PC-3 (cell line): ENCODE measurements at regions not wholly inside any gene's neighbourhood (a gene's known extent, or its start where the extent isn't known, plus 50 kb on each side); places are given as distances from the start of the nearest gene placed in this dataset.

Experiments used
- ATAC-seq: fragments of 200-7000 bp; cut with Tn5 transposase; 2 replicates; pipeline ENCODE4 v1.9.1; 2020; ENCODE audit warnings: mild to moderate bottlenecking, moderate library complexity
- BruUV-seq: library from RNA; stranded (reverse); fragments of 400-500 nt; replicated peaks from 2 replicates; lab custom pipeline; 2021; lab: Mats Ljungman, UMichigan
- CTCF ChIA-PET: fragments of 300-600 bp; sonication (Branson Sonifier 250); formaldehyde crosslinking; loops from one replicate; lab custom pipeline; 2022; ENCODE audit warnings: antibody characterized with exemption; lab: Charles Lee
- POLR2A ChIA-PET: fragments of 300-600 bp; sonication (Branson Sonifier 250); formaldehyde crosslinking; loops from one replicate; lab custom pipeline; 2022; ENCODE audit warnings: antibody characterized with exemption; ENCODE audit not compliant: unreplicated experiment; lab: Charles Lee
- DNase-seq: peaks from one replicate; pipeline ENCODE4 v3.0.0-alpha.2; 2015
- H2AFZ ChIP-seq: fragments of 300-600 bp; sonication (generic); 2 replicates; pipeline ENCODE4 v1.6.0; 2016; ENCODE audit warnings: antibody characterized with exemption, low read length
- H3F3A ChIP-seq: fragments of 300-600 bp; sonication (generic); one replicate; pipeline ENCODE4 v1.6.0; 2017; ENCODE audit warnings: antibody characterized with exemption, low read length, control low read depth, mild to moderate bottlenecking; ENCODE audit not compliant: unreplicated experiment
- H3K27ac ChIP-seq: fragments of 300-600 bp; sonication (generic); 2 replicates; pipeline ENCODE4 v1.5.1; 2016; ENCODE audit warnings: mild to moderate bottlenecking, low read length
- H3K27me3 ChIP-seq: fragments of 300-600 bp; sonication (generic); 2 replicates; pipeline ENCODE4 v1.6.1; 2016; ENCODE audit warnings: low read length, mixed read lengths
- H3K36me3 ChIP-seq: fragments of 300-600 bp; sonication (generic); 2 replicates; pipeline ENCODE4 v1.6.1; 2016; ENCODE audit warnings: low read depth, mixed run types, low read length, mixed read lengths
- H3K4me1 ChIP-seq: fragments of 300-600 bp; sonication (generic); 2 replicates; pipeline ENCODE4 v1.5.1; 2016; ENCODE audit warnings: low read length; ENCODE audit not compliant: insufficient read depth
- H3K4me2 ChIP-seq: fragments of 300-600 bp; sonication (generic); 2 replicates; pipeline ENCODE4 v1.6.0; 2016; ENCODE audit warnings: low read length
- H3K4me3 ChIP-seq: fragments of 300-600 bp; sonication (generic); 2 replicates; pipeline ENCODE4 v1.5.1; 2016; ENCODE audit warnings: mild to moderate bottlenecking, low read length, mixed read lengths
- H3K79me2 ChIP-seq: fragments of 300-600 bp; sonication (generic); 2 replicates; pipeline ENCODE4 v1.6.1; 2017; ENCODE audit warnings: low read length, mixed read lengths
- H3K9ac ChIP-seq: fragments of 300-600 bp; sonication (generic); 2 replicates; pipeline ENCODE4 v1.6.0; 2016; ENCODE audit warnings: mild to moderate bottlenecking, low read length
- H3K9me2 ChIP-seq: fragments of 300-600 bp; sonication (generic); replicated peaks from 2 replicates; pipeline ENCODE4 v1.6.1; 2016; ENCODE audit warnings: mixed run types, low read length, mixed read lengths
- H3K9me3 ChIP-seq: fragments of 300-600 bp; sonication (generic); 2 replicates; pipeline ENCODE4 v1.6.1; 2016; ENCODE audit warnings: low read length, mixed read lengths
- H4K20me1 ChIP-seq: fragments of 300-600 bp; sonication (generic); 2 replicates; pipeline ENCODE4 v1.6.1; 2016; ENCODE audit warnings: low read length, mixed read lengths
- CTCF ChIP-seq: fragments of 300-600 bp; sonication (generic); conservative IDR thresholded peaks from 2 replicates; pipeline ENCODE4 v1.5.1; 2017; ENCODE audit warnings: antibody characterized with exemption, low read depth, mild to moderate bottlenecking, low read length
- EZH2 ChIP-seq: fragments of 300-600 bp; sonication (generic); IDR thresholded peaks from one replicate; pipeline ENCODE4 v1.6.1; 2017; ENCODE audit warnings: antibody characterized with exemption, mild to moderate bottlenecking, low read length; ENCODE audit not compliant: unreplicated experiment
- EZH2phosphoT487 ChIP-seq: fragments of 300-600 bp; sonication (generic); IDR thresholded peaks from 2 replicates; pipeline ENCODE4 v1.6.1; 2018; ENCODE audit warnings: mild to moderate bottlenecking, antibody characterized with exemption, low read length, borderline replicate concordance
- intact Hi-C: fragments of 100-400 bp; cut with micrococcal nuclease; formaldehyde crosslinking; loops from 2 replicates; pipeline ENCODE4 v1.9.0; 2023

GRCh38 chr9:88826181-88826580 is 165.1 kb upstream of the S1PR3 start:
- no TSS peak for BruUV-seq
- TF ChIP-seq EZH2 (no peak), CTCF (no peak), EZH2phosphoT487 (no peak)
- ChIA-PET CTCF (no interaction called here), POLR2A (no interaction called here)
- Histone ChIP-seq H3K4me1 (no peaks in the 10 kb centered on the region), H3K27me3 (no peaks in the 10 kb centered on the region), H3K9me3 (no peaks in the 10 kb centered on the region), H3K9ac (no peak overlapping the region), H4K20me1 (no peaks in the 10 kb centered on the region), H3K79me2 (no peaks in the 10 kb centered on the region), H3K9me2 (no peaks in the 10 kb centered on the region), H3K27ac (no peak overlapping the region), H3K36me3 (no peaks in the 10 kb centered on the region), H3K4me2 (no peak overlapping the region), H3F3A (no peaks in the 10 kb centered on the region), H3K4me3 (no peak overlapping the region), H2AFZ (no peak overlapping the region)
- ATAC-seq (no peak), DNase-seq (no peak)
- intact Hi-C loops, result no loop called here

GRCh38 chr9:88826771-88827181 is 164.5 kb upstream of the S1PR3 start:
- no peak overlapping the region for H2AFZ ChIP-seq
- POLR2A ChIA-PET, result no interaction called here
- CTCF ChIA-PET, result no interaction called here

GRCh38 chr9:88828018-88828417 is 163.2 kb upstream of the S1PR3 start:
- Histone ChIP-seq H3K27me3 (no peaks in the 10 kb centered on the region), H3F3A (no peaks in the 10 kb centered on the region), H3K4me2 (no peak overlapping the region), H3K9ac (no peak overlapping the region), H3K4me1 (no peaks in the 10 kb centered on the region), H3K9me2 (no peaks in the 10 kb centered on the region), H3K27ac (no peak overlapping the region), H2AFZ (no peak overlapping the region), H3K4me3 (no peak overlapping the region), H3K36me3 (no peaks in the 10 kb centered on the region), H4K20me1 (no peaks in the 10 kb centered on the region), H3K79me2 (no peaks in the 10 kb centered on the region), H3K9me3 (no peaks in the 10 kb centered on the region)
- CTCF ChIA-PET, result no interaction called here
- ATAC-seq, result no peak
- no peak for DNase-seq
- TF ChIP-seq CTCF (no peak), EZH2phosphoT487 (no peak), EZH2 (no peak)
- POLR2A ChIA-PET, result no interaction called here
- intact Hi-C loops, result no loop called here
- BruUV-seq, result no TSS peak

More at GRCh38 chr9:88826771-88827181, 164.5 kb upstream of the S1PR3 start:
- ATAC-seq (no peak), DNase-seq (no peak)
- intact Hi-C loops, result no loop called here
- no peak overlapping the region for H3K4me2 ChIP-seq
- no peaks in the 10 kb centered on the region for H3F3A ChIP-seq
- H4K20me1 ChIP-seq, result no peaks in the 10 kb centered on the region
- H3K27ac ChIP-seq, result no peak overlapping the region
- H3K79me2 ChIP-seq, result no peaks in the 10 kb centered on the region
- no peak for TF ChIP-seq EZH2
- no peak for TF ChIP-seq EZH2phosphoT487
- no peak for TF ChIP-seq CTCF
- no peaks in the 10 kb centered on the region for H3K9me2 ChIP-seq
- no peaks in the 10 kb centered on the region for H3K4me1 ChIP-seq
- BruUV-seq, result no TSS peak
- H3K4me3 ChIP-seq, result no peak overlapping the region
- no peaks in the 10 kb centered on the region for H3K36me3 ChIP-seq
- H3K9me3 ChIP-seq, result no peaks in the 10 kb centered on the region
- no peak overlapping the region for H3K9ac ChIP-seq
- no peaks in the 10 kb centered on the region for H3K27me3 ChIP-seq
